ENCODE measurements at regions not wholly inside any gene's neighbourhood (a gene's known extent, or its start where the extent isn't known, plus 50 kb on each side); places are given as distances from the start of the nearest gene placed in this dataset.

DNA sequence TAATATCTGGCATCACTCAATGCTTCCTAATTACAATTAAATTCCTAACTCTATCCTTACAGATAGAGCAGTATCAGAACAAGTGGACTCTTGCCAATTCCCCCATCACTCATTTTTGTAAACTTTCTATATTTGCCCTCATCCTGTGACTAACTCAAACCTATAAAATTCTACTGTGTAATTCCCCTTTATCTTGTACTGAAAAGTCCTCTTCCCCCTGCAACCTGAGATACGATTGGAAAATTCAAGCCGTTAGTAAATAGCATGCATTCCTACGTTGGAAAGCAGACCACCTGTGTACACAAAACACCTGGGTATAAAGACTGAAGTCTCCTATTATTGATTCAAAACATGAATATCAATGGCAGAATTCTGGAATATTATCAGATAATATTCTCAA lies 70.4 kb upstream of the KCNQ5 start:
- Histone ChIP-seq H2AFZ (ENCODE audit: insufficient read depth, low read depth, low read length, poor library complexity, severe bottlenecking) (no peak overlapping the region), H3K4me2 (replicated peaks; ENCODE audit: extremely low read depth, low read length, poor library complexity, severe bottlenecking) (no peak overlapping the region), H3K27me3 (ENCODE audit: control insufficient read depth in 2 of 2, insufficient read depth in 2 of 2, low read length in 2 of 2) (no peaks in the 10 kb centered on the region), H3K36me3 (replicated peaks in 1 of 2; ENCODE audit: control insufficient read depth in 1 of 2, insufficient read depth in 2 of 2, low read length in 2 of 2) (no peaks in the 10 kb centered on the region), H3K79me2 (ENCODE audit: insufficient read depth, low read length) (no peaks in the 10 kb centered on the region), H3K4me1 (ENCODE audit: control insufficient read depth in 1 of 2, insufficient read depth in 2 of 2, low read length in 2 of 2) (no peaks in the 10 kb centered on the region), H3K9me3 (replicated peaks in 1 of 2; ENCODE audit: control insufficient read depth in 1 of 2, insufficient read depth in 1 of 2, low read length in 2 of 2) (no peaks in the 10 kb centered on the region), H3K27ac (ENCODE audit: low read depth in 1 of 2, low read length in 2 of 2) (no peak overlapping the region), H3K4me3 (replicated peaks in 1 of 3; ENCODE audit: low read depth in 2 of 3, low read length in 3 of 3) (no peak overlapping the region), H4K20me1 (ENCODE audit: insufficient read depth, low read length) (no peaks in the 10 kb centered on the region), H3K9ac (ENCODE audit: insufficient read depth, low read length, poor library complexity, severe bottlenecking) (no peak overlapping the region)
- Mint-ChIP-seq H3K27ac (no peak overlapping the region), H3K4me1 (no peaks in the 10 kb centered on the region), H3K9me3 (no peaks in the 10 kb centered on the region), H3K36me3 (no peaks in the 10 kb centered on the region), H3K27me3 (ENCODE audit: low read depth in 3 of 3) (peaks cover 0 to 5% (median 4%) of the 10 kb centered on the region in 3 donors), H3K4me3 (no peak overlapping the region)
- intact Hi-C loops (cut with micrococcal nuclease): no loop called here
- TF ChIP-seq, protein P1, sequence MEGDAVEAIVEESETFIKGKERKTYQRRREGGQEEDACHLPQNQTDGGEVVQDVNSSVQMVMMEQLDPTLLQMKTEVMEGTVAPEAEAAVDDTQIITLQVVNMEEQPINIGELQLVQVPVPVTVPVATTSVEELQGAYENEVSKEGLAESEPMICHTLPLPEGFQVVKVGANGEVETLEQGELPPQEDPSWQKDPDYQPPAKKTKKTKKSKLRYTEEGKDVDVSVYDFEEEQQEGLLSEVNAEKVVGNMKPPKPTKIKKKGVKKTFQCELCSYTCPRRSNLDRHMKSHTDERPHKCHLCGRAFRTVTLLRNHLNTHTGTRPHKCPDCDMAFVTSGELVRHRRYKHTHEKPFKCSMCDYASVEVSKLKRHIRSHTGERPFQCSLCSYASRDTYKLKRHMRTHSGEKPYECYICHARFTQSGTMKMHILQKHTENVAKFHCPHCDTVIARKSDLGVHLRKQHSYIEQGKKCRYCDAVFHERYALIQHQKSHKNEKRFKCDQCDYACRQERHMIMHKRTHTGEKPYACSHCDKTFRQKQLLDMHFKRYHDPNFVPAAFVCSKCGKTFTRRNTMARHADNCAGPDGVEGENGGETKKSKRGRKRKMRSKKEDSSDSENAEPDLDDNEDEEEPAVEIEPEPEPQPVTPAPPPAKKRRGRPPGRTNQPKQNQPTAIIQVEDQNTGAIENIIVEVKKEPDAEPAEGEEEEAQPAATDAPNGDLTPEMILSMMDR (IDR thresholded peaks at IDR 0.05): no peak
- no CpG with 5 or more reads among the region's 3 CpGs for WGBS (ENCODE audit: insufficient coverage)
- DNase-seq: no peak

DNA sequence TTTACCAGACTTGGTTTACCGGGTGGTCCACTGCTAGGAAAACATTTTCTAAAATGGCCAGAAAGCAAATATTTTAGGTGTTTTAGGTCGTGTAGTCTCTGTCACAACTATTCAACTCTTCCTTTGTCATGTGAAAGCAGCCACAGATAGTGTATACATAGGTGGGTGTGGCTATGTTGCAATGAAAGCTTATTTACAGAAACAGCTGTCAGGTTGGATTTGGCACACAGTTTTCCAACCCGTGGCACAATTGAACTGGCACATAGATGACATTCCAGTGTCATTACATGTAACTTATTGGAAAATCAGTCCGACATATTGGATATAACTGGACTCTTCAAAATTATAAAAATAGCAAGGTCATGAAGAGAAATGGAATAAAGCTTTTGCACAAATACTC lies 68.9 kb upstream of the KCNQ5 start:
- Histone ChIP-seq H3K9me3 (replicated peaks in 1 of 2; ENCODE audit: control insufficient read depth in 1 of 2, insufficient read depth in 1 of 2, low read length in 2 of 2) (no peaks in the 10 kb centered on the region), H2AFZ (ENCODE audit: insufficient read depth, low read depth, low read length, poor library complexity, severe bottlenecking) (no peak overlapping the region), H3K27ac (ENCODE audit: low read depth in 1 of 2, low read length in 2 of 2) (no peak overlapping the region), H3K4me3 (replicated peaks in 1 of 3; ENCODE audit: low read depth in 2 of 3, low read length in 3 of 3) (no peak overlapping the region), H3K79me2 (ENCODE audit: insufficient read depth, low read length) (no peaks in the 10 kb centered on the region), H3K27me3 (ENCODE audit: control insufficient read depth in 2 of 2, insufficient read depth in 2 of 2, low read length in 2 of 2) (no peaks in the 10 kb centered on the region), H3K4me2 (replicated peaks; ENCODE audit: extremely low read depth, low read length, poor library complexity, severe bottlenecking) (no peak overlapping the region), H3K4me1 (ENCODE audit: control insufficient read depth in 1 of 2, insufficient read depth in 2 of 2, low read length in 2 of 2) (no peaks in the 10 kb centered on the region), H3K36me3 (replicated peaks in 1 of 2; ENCODE audit: control insufficient read depth in 1 of 2, insufficient read depth in 2 of 2, low read length in 2 of 2) (no peaks in the 10 kb centered on the region), H4K20me1 (ENCODE audit: insufficient read depth, low read length) (no peaks in the 10 kb centered on the region), H3K9ac (ENCODE audit: insufficient read depth, low read length, poor library complexity, severe bottlenecking) (no peak overlapping the region)
- Mint-ChIP-seq H3K9me3 (no peaks in the 10 kb centered on the region), H3K27me3 (ENCODE audit: low read depth in 3 of 3) (peaks cover 0 to 5% (median 2%) of the 10 kb centered on the region in 3 donors), H3K27ac (no peak overlapping the region), H3K4me1 (no peaks in the 10 kb centered on the region), H3K4me3 (no peak overlapping the region), H3K36me3 (no peaks in the 10 kb centered on the region)
- intact Hi-C loops (cut with micrococcal nuclease): no loop called here
- DNase-seq: no peak
- WGBS (ENCODE audit: insufficient coverage): no CpG with 5 or more reads among the region's 4 CpGs
- TF ChIP-seq, protein P1 (IDR thresholded peaks at IDR 0.05): no peak
